ENCODE measurements at regions not wholly inside any gene's neighbourhood (a gene's known extent, or its start where the extent isn't known, plus 50 kb on each side); places are given as distances from the start of the nearest gene placed in this dataset.

GRCh38 chrX:8075636-8076035 is 95.4 kb downstream of the VCX2 start:
- H3K4me1 Mint-ChIP-seq: no peaks in the 10 kb centered on the region
- H3K27ac ChIP-seq (ENCODE audit: low read depth, low read length): no peak overlapping the region
- CTCF ChIA-PET (ENCODE audit: partially characterized antibody): no interaction called here
- POLR2A ChIA-PET (ENCODE audit: partially characterized antibody): no interaction called here
- no peak overlapping the region for H3K27ac Mint-ChIP-seq
- peaks cover 0 to 12% (median 3%) of the 10 kb centered on the region in 8 donors for H3K9me3 Mint-ChIP-seq
- H3K4me1 ChIP-seq (ENCODE audit: insufficient read depth, low read length): no peaks in the 10 kb centered on the region
- peaks cover 0 to 3% of the 10 kb centered on the region in 2 donors for H3K36me3 Mint-ChIP-seq
- no peak overlapping the region for H3K4me3 Mint-ChIP-seq
- no peaks in the 10 kb centered on the region for H3K9me3 ChIP-seq (ENCODE audit: control insufficient read depth in 1 of 2, low read length in 2 of 2)
- H3K36me3 ChIP-seq (ENCODE audit: insufficient read depth, low read length): no peaks in the 10 kb centered on the region
- intact Hi-C loops (cut with micrococcal nuclease): no loop called here
- H3K27me3 Mint-ChIP-seq: no peaks in the 10 kb centered on the region
- no peak overlapping the region for H3K4me3 ChIP-seq (ENCODE audit: low read length in 2 of 2)
- no peaks in the 10 kb centered on the region for H3K27me3 ChIP-seq (ENCODE audit: insufficient read depth, low read length)
- DNase-seq: no peak

- no peaks in the 10 kb centered on the region for H3K27me3 Mint-ChIP-seq
- no peaks in the 10 kb centered on the region for H3K4me1 Mint-ChIP-seq
- no peaks in the 10 kb centered on the region for H3K4me1 ChIP-seq (ENCODE audit: insufficient read depth, low read length)
- no peak overlapping the region for H3K4me3 ChIP-seq (ENCODE audit: low read length in 2 of 2)
- no peaks in the 10 kb centered on the region for H3K27me3 ChIP-seq (ENCODE audit: insufficient read depth, low read length)
- no peak overlapping the region for H3K27ac ChIP-seq (ENCODE audit: low read depth, low read length)
- H3K27ac Mint-ChIP-seq: no peak overlapping the region
- ChIA-PET POLR2A (ENCODE audit: partially characterized antibody) (no interaction called here), CTCF (ENCODE audit: partially characterized antibody) (no interaction called here)
- no peak overlapping the region for H3K4me3 Mint-ChIP-seq
- DNase-seq: no peak
- intact Hi-C loops (cut with micrococcal nuclease): no loop called here
- no peaks in the 10 kb centered on the region for H3K36me3 ChIP-seq (ENCODE audit: insufficient read depth, low read length)
- no peaks in the 10 kb centered on the region for H3K9me3 ChIP-seq (ENCODE audit: control insufficient read depth in 1 of 2, low read length in 2 of 2)
- H3K36me3 Mint-ChIP-seq: no peaks in the 10 kb centered on the region
- peaks cover 0 to 5% (median 1%) of the 10 kb centered on the region in 8 donors for H3K9me3 Mint-ChIP-seq
Observed at GRCh38 chrX:8067754-8068462, 103.2 kb downstream of the VCX2 start.

DNA sequence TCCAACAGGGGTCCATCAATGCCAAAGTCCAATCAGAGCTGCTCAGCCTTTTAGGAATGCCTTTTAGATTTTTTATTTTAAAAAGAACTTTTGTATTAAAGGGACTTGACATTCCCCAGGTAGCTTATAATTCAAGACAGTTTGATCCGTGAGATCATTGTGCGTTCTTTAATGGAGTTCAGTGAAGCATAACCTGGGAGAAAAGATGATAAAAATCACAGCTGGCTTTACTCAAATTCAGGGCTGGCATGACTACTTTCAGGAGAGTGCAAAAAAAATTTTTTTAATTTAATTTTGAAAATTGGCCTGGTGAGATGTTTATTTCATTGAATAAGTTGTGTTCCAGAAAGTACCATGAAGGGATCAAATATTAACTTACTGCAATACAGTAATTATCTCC is 118.2 kb downstream of the VCX2 start:
- no peak overlapping the region for H3K27ac ChIP-seq (ENCODE audit: low read depth, low read length)
- Mint-ChIP-seq H3K9me3 (no peaks in the 10 kb centered on the region), H3K27ac (no peak overlapping the region), H3K27me3 (no peaks in the 10 kb centered on the region), H3K36me3 (no peaks in the 10 kb centered on the region), H3K4me1 (no peaks in the 10 kb centered on the region), H3K4me3 (no peak overlapping the region)
- CTCF ChIA-PET (ENCODE audit: partially characterized antibody): no interaction called here
- no peaks in the 10 kb centered on the region for H3K36me3 ChIP-seq (ENCODE audit: insufficient read depth, low read length)
- H3K27me3 ChIP-seq (ENCODE audit: insufficient read depth, low read length): no peaks in the 10 kb centered on the region
- intact Hi-C loops (cut with micrococcal nuclease): no loop called here
- POLR2A ChIA-PET (ENCODE audit: partially characterized antibody): no interaction called here
- no peak for DNase-seq
- H3K4me3 ChIP-seq (ENCODE audit: low read length in 2 of 2): no peak overlapping the region
- no peaks in the 10 kb centered on the region for H3K9me3 ChIP-seq (ENCODE audit: control insufficient read depth in 1 of 2, low read length in 2 of 2)
- no peaks in the 10 kb centered on the region for H3K4me1 ChIP-seq (ENCODE audit: insufficient read depth, low read length)

- H3K27ac ChIP-seq (ENCODE audit: low read depth, low read length): no peak overlapping the region
- intact Hi-C loops (cut with micrococcal nuclease): no loop called here
- H3K4me1 Mint-ChIP-seq: no peaks in the 10 kb centered on the region
- ChIA-PET POLR2A (ENCODE audit: partially characterized antibody) (no interaction called here), CTCF (ENCODE audit: partially characterized antibody) (no interaction called here)
- H3K36me3 Mint-ChIP-seq: no peaks in the 10 kb centered on the region
- H3K27ac Mint-ChIP-seq: no peak overlapping the region
- H3K4me3 Mint-ChIP-seq: no peak overlapping the region
- H3K27me3 ChIP-seq (ENCODE audit: insufficient read depth, low read length): no peaks in the 10 kb centered on the region
- no peaks in the 10 kb centered on the region for H3K36me3 ChIP-seq (ENCODE audit: insufficient read depth, low read length)
- no peaks in the 10 kb centered on the region for H3K4me1 ChIP-seq (ENCODE audit: insufficient read depth, low read length)
- H3K9me3 ChIP-seq (ENCODE audit: control insufficient read depth in 1 of 2, low read length in 2 of 2): no peaks in the 10 kb centered on the region
- H3K9me3 Mint-ChIP-seq: no peaks in the 10 kb centered on the region
- no peak for DNase-seq
- H3K27me3 Mint-ChIP-seq: no peaks in the 10 kb centered on the region
- H3K4me3 ChIP-seq (ENCODE audit: low read length in 2 of 2): no peak overlapping the region
Observed at GRCh38 chrX:8049827-8050226, 121.2 kb downstream of the VCX2 start.

DNA sequence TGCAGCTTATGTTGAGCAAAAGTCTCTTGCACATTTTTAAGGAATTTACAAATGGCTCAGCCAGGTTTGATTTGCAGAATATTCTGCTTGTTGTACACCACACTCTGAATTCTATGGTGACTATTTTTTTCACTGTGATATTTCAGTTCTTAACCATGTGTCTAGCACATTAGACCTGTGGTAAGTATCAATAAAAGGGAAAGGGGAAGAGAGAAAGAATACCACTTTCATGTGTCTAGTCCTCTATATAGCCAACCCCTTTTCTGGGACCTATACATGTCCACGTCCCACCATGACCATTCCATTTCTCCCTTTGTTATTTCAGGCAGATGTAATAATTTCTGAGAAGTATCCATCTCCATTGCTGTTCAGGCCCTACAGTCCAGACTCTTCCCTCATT is 121.3 kb upstream of the PNPLA4 start:
- intact Hi-C loops (cut with micrococcal nuclease): no loop called here
- POLR2A ChIA-PET (ENCODE audit: partially characterized antibody): no interaction called here
- CTCF ChIA-PET (ENCODE audit: partially characterized antibody): no interaction called here
- no peaks in the 10 kb centered on the region for H3K36me3 ChIP-seq (ENCODE audit: insufficient read depth, low read length)
- H3K36me3 Mint-ChIP-seq: no peaks in the 10 kb centered on the region
- H3K4me1 ChIP-seq (ENCODE audit: insufficient read depth, low read length): no peaks in the 10 kb centered on the region
- H3K4me3 ChIP-seq (ENCODE audit: low read length in 2 of 2): no peak overlapping the region
- no peak for DNase-seq
- no peaks in the 10 kb centered on the region for H3K27me3 Mint-ChIP-seq
- no peaks in the 10 kb centered on the region for H3K4me1 Mint-ChIP-seq
- no peak overlapping the region for H3K4me3 Mint-ChIP-seq
- H3K27ac Mint-ChIP-seq: no peak overlapping the region
- H3K27ac ChIP-seq (ENCODE audit: low read depth, low read length): no peak overlapping the region
- peaks cover 0 to 3% (median 0%) of the 10 kb centered on the region in 8 donors for H3K9me3 Mint-ChIP-seq
- no peaks in the 10 kb centered on the region for H3K27me3 ChIP-seq (ENCODE audit: insufficient read depth, low read length)
- H3K9me3 ChIP-seq (ENCODE audit: control insufficient read depth in 1 of 2, low read length in 2 of 2): no peaks in the 10 kb centered on the region

- peaks cover 0 to 3% (median 0%) of the 10 kb centered on the region in 8 donors for H3K9me3 Mint-ChIP-seq
- H3K4me3 ChIP-seq (ENCODE audit: low read length in 2 of 2): no peak overlapping the region
- DNase-seq: no peak
- H3K4me1 ChIP-seq (ENCODE audit: insufficient read depth, low read length): no peaks in the 10 kb centered on the region
- H3K27me3 Mint-ChIP-seq: no peaks in the 10 kb centered on the region
- CTCF ChIA-PET (ENCODE audit: partially characterized antibody): no interaction called here
- no peak overlapping the region for H3K4me3 Mint-ChIP-seq
- H3K36me3 Mint-ChIP-seq: no peaks in the 10 kb centered on the region
- no peaks in the 10 kb centered on the region for H3K27me3 ChIP-seq (ENCODE audit: insufficient read depth, low read length)
- no peak overlapping the region for H3K27ac Mint-ChIP-seq
- H3K27ac ChIP-seq (ENCODE audit: low read depth, low read length): no peak overlapping the region
- H3K36me3 ChIP-seq (ENCODE audit: insufficient read depth, low read length): no peaks in the 10 kb centered on the region
- H3K4me1 Mint-ChIP-seq: no peaks in the 10 kb centered on the region
- no peaks in the 10 kb centered on the region for H3K9me3 ChIP-seq (ENCODE audit: control insufficient read depth in 1 of 2, low read length in 2 of 2)
- intact Hi-C loops (cut with micrococcal nuclease): no loop called here
- POLR2A ChIA-PET (ENCODE audit: partially characterized antibody): no interaction called here
Observed at GRCh38 chrX:8044947-8045346, 117.7 kb upstream of the PNPLA4 start.

GRCh38 chrX:8043546-8043945 is 116.3 kb upstream of the PNPLA4 start:
- Histone ChIP-seq H3K4me3 (ENCODE audit: low read length in 2 of 2) (no peak overlapping the region), H3K9me3 (ENCODE audit: control insufficient read depth in 1 of 2, low read length in 2 of 2) (no peaks in the 10 kb centered on the region), H3K36me3 (ENCODE audit: insufficient read depth, low read length) (no peaks in the 10 kb centered on the region), H3K27ac (ENCODE audit: low read depth, low read length) (no peak overlapping the region), H3K4me1 (ENCODE audit: insufficient read depth, low read length) (peaks cover under 1% of the 10 kb centered on the region), H3K27me3 (ENCODE audit: insufficient read depth, low read length) (no peaks in the 10 kb centered on the region)
- Mint-ChIP-seq H3K27ac (peak overlapping the region in 1 of 7 donors; percentile 18), H3K4me1 (peaks cover 1 to 3% (median 2%) of the 10 kb centered on the region in 4 donors), H3K36me3 (no peaks in the 10 kb centered on the region), H3K4me3 (no peak overlapping the region), H3K9me3 (peaks cover 0 to 3% (median 0%) of the 10 kb centered on the region in 8 donors), H3K27me3 (no peaks in the 10 kb centered on the region)
- DNase-seq: no peak
- POLR2A ChIA-PET (ENCODE audit: partially characterized antibody): no interaction called here
- CTCF ChIA-PET (ENCODE audit: partially characterized antibody): interaction anchor here (1.2 kb wide), 1 partner anchor 25 kb away, joined by 4 read pairs; no protein-coding TSS in a partner anchor
- intact Hi-C loops (cut with micrococcal nuclease): no loop called here
